IMR-90 (cell line): ENCODE measurements at regions not wholly inside any gene's neighbourhood (a gene's known extent, or its start where the extent isn't known, plus 50 kb on each side); places are given as distances from the start of the nearest gene placed in this dataset.

ENCODE experiments used
- ATAC-seq: fragments of 200-7000 bp; cut with Tn5 transposase; 2 replicates; pipeline ENCODE4 v1.9.1; 2020; ENCODE audit warnings: low read depth, mild to moderate bottlenecking, moderate library complexity
- BruUV-seq: library from RNA; stranded (reverse); fragments of 400-500 nt; replicated peaks from 2 replicates; lab custom pipeline; 2021; lab: Mats Ljungman, UMichigan
- CTCF ChIA-PET: fragments of 300-600 bp; formaldehyde crosslinking; extraction: SDS; loops from one replicate; lab custom pipeline; 2021; ENCODE audit warnings: antibody characterized with exemption; lab: Yijun Ruan, JAX
- POLR2A ChIA-PET: fragments of 300-600 bp; sonication (Branson Sonifier 250); formaldehyde crosslinking; loops from one replicate; lab custom pipeline; 2022; ENCODE audit warnings: antibody characterized with exemption; ENCODE audit not compliant: unreplicated experiment; lab: Charles Lee
- DNase-seq: peaks from one replicate; pipeline ENCODE4 v3.0.0; 2013
- H2AFZ ChIP-seq: replicated peaks from 2 replicates; pipeline ENCODE3; 2013; ENCODE audit warnings: low read length, mild to moderate bottlenecking; ENCODE audit not compliant: poor library complexity
- H2AK5ac ChIP-seq: 2 replicates; pipeline ENCODE4 v1.6.1; 2013; ENCODE audit warnings: low read depth, low read length, inconsistent platforms
- H2AK9ac ChIP-seq: replicated peaks from 2 replicates; pipeline ENCODE3; 2013; ENCODE audit warnings: mild to moderate bottlenecking, low read depth, low read length, moderate library complexity; ENCODE audit not compliant: poor library complexity
- H2BK120ac ChIP-seq: 2 replicates; pipeline ENCODE4 v1.6.1; 2013; ENCODE audit warnings: low read depth, low read length, inconsistent platforms
- H2BK15ac ChIP-seq: 3 replicates; pipeline ENCODE4 v1.6.1; 2013; ENCODE audit warnings: low read depth, low read length, inconsistent platforms
- H2BK20ac ChIP-seq: 2 replicates; pipeline ENCODE4 v1.6.1; 2013; ENCODE audit warnings: low read depth, mild to moderate bottlenecking, inconsistent platforms, low read length, moderate library complexity
- H2BK5ac ChIP-seq: 2 replicates; pipeline ENCODE4 v1.6.1; 2013; ENCODE audit warnings: mild to moderate bottlenecking, low read depth, low read length, inconsistent platforms; ENCODE audit not compliant: poor library complexity, severe bottlenecking
- H3K14ac ChIP-seq: replicated peaks from 2 replicates; pipeline ENCODE4 v1.6.1; 2013; ENCODE audit warnings: low read depth, low read length, inconsistent platforms
- H3K18ac ChIP-seq: 2 replicates; pipeline ENCODE4 v1.6.1; 2013; ENCODE audit warnings: low read depth, low read length, control low read depth
- H3K23ac ChIP-seq: 2 replicates; pipeline ENCODE4 v1.6.1; 2013; ENCODE audit warnings: low read depth, low read length, inconsistent platforms
- H3K27ac ChIP-seq: 2 replicates; pipeline ENCODE4 v1.5.1; 2013; ENCODE audit warnings: mild to moderate bottlenecking, control low read depth, low read length; ENCODE audit not compliant: insufficient read depth
- H3K27me3 ChIP-seq: 2 replicates; pipeline ENCODE4 v1.6.1; 2013; ENCODE audit warnings: low read length; ENCODE audit not compliant: control insufficient read depth, insufficient read depth
- H3K36me3 ChIP-seq: 2 replicates; pipeline ENCODE4 v1.6.1; 2013; ENCODE audit warnings: low read length, mixed read lengths; ENCODE audit not compliant: control insufficient read depth, insufficient read depth
- H3K4ac ChIP-seq: 2 replicates; pipeline ENCODE4 v1.6.1; 2013; ENCODE audit warnings: low read depth, low read length, inconsistent platforms
- H3K4me1 ChIP-seq: 2 replicates; pipeline ENCODE4 v1.6.1; 2013; ENCODE audit warnings: low read length, mixed read lengths; ENCODE audit not compliant: control insufficient read depth, insufficient read depth
- H3K4me2 ChIP-seq: 2 replicates; pipeline ENCODE4 v1.6.1; 2013; ENCODE audit warnings: low read depth, mild to moderate bottlenecking, control low read depth, low read length, moderate library complexity
- H3K4me3 ChIP-seq: 2 replicates; pipeline ENCODE4 v1.5.1; 2013; ENCODE audit warnings: low read depth, mild to moderate bottlenecking, control low read depth, low read length, moderate library complexity; ENCODE audit not compliant: insufficient read depth
- H3K56ac ChIP-seq: 2 replicates; pipeline ENCODE4 v1.6.1; 2013; ENCODE audit warnings: low read length, inconsistent platforms; ENCODE audit not compliant: insufficient read depth; ENCODE audit errors: extremely low read depth
- H3K79me1 ChIP-seq, 2 experiments: 2 replicates each; pipeline ENCODE4 v1.6.1; 2013; ENCODE audit warnings: low read length in 2 of 2, inconsistent platforms in 1 of 2, low read depth in 1 of 2
- H3K9ac ChIP-seq: 2 replicates; pipeline ENCODE4 v1.6.1; 2013; ENCODE audit warnings: low read depth, low read length, control low read depth
- H3K9me1 ChIP-seq: 2 replicates; pipeline ENCODE4 v1.6.1; 2013; ENCODE audit warnings: low read length, inconsistent platforms; ENCODE audit not compliant: insufficient read depth
- H3K9me3 ChIP-seq: 2 replicates; pipeline ENCODE4 v1.6.1; 2013; ENCODE audit warnings: low read length; ENCODE audit not compliant: control insufficient read depth, insufficient read depth
- H4K20me1 ChIP-seq: 2 replicates; pipeline ENCODE4 v1.6.1; 2013; ENCODE audit warnings: low read length, inconsistent platforms; ENCODE audit not compliant: insufficient read depth
- H4K5ac ChIP-seq: 2 replicates; pipeline ENCODE4 v1.6.1; 2013; ENCODE audit warnings: mild to moderate bottlenecking, low read depth, low read length, control low read depth
- H4K8ac ChIP-seq, 2 experiments: 2 replicates each; pipeline ENCODE4 v1.6.1; 2013; ENCODE audit warnings: low read depth in 2 of 2, low read length in 2 of 2, control low read depth in 1 of 2, inconsistent platforms in 1 of 2
- H4K91ac ChIP-seq: 2 replicates; pipeline ENCODE4 v1.6.1; 2013; ENCODE audit warnings: low read depth, low read length, inconsistent platforms; ENCODE audit not compliant: insufficient read depth
- BHLHE40 ChIP-seq: fragments of 150-350 bp; IDR thresholded peaks from 2 replicates; pipeline ENCODE4 v1.6.1; 2016; ENCODE audit warnings: mild to moderate bottlenecking, low read depth, low read length
- CEBPB ChIP-seq: IDR thresholded peaks from 2 replicates; pipeline ENCODE4 v1.6.1; 2012; ENCODE audit warnings: low read depth, low read length, improper control_type of control experiment
- CTCF ChIP-seq: conservative IDR thresholded peaks from 2 replicates; pipeline ENCODE4 v1.5.1; 2012; ENCODE audit warnings: mild to moderate bottlenecking, low read depth, low read length, improper control_type of control experiment
- ELK1 ChIP-seq: fragments of 150-350 bp; IDR thresholded peaks from 2 replicates; pipeline ENCODE4 v1.6.1; 2016; ENCODE audit warnings: low read depth, mild to moderate bottlenecking, low read length, moderate library complexity, borderline replicate concordance
- MAFK ChIP-seq: IDR thresholded peaks from 2 replicates; pipeline ENCODE4 v1.6.1; 2012; ENCODE audit warnings: low read depth, low read length, improper control_type of control experiment
- MAZ ChIP-seq: IDR thresholded peaks from 2 replicates; pipeline ENCODE4 v1.6.1; 2012; ENCODE audit warnings: low read depth, mild to moderate bottlenecking, low read length, improper control_type of control experiment, moderate library complexity, borderline replicate concordance
- MXI1 ChIP-seq: IDR thresholded peaks from 2 replicates; pipeline ENCODE4 v1.6.1; 2012; ENCODE audit warnings: low read depth, mild to moderate bottlenecking, low read length, moderate library complexity, borderline replicate concordance
- POLR2A ChIP-seq: IDR thresholded peaks from 2 replicates; pipeline ENCODE4 v1.6.1; 2012; ENCODE audit warnings: mild to moderate bottlenecking, low read depth, low read length
- RAD21 ChIP-seq: IDR thresholded peaks from 2 replicates; pipeline ENCODE4 v1.6.1; 2012; ENCODE audit warnings: low read length, improper control_type of control experiment
- RCOR1 ChIP-seq: IDR thresholded peaks from 2 replicates; pipeline ENCODE4 v1.6.1; 2012; ENCODE audit warnings: mild to moderate bottlenecking, low read length, improper control_type of control experiment; ENCODE audit not compliant: insufficient replicate concordance
- RFX5 ChIP-seq: IDR thresholded peaks from 2 replicates; pipeline ENCODE4 v1.8.0; 2012; ENCODE audit warnings: low read depth, mild to moderate bottlenecking, low read length, moderate library complexity
- SMC3 ChIP-seq: fragments of 150-350 bp; IDR thresholded peaks from 2 replicates; pipeline ENCODE4 v1.6.1; 2016; ENCODE audit warnings: low read depth, mild to moderate bottlenecking, antibody characterized with exemption, low read length, moderate library complexity
- USF2 ChIP-seq: fragments of 150-350 bp; IDR thresholded peaks from 2 replicates; pipeline ENCODE4 v1.6.1; 2017; ENCODE audit warnings: mild to moderate bottlenecking, antibody characterized with exemption, low read length, low read depth
- WGBS, 2 experiments: methylation state at CpG; one replicate each; pipeline versions ENCODE4 v1.1.5 to v1.1.7; 2013; ENCODE audit warnings: missing lambda C conversion rate in 2 of 2; ENCODE audit not compliant: insufficient read length in 1 of 2; ENCODE audit errors: extremely low coverage in 2 of 2; 5-methylcytosine and 5-hydroxymethylcytosine counted together
- dilution Hi-C: fragments of 300-500 bp; cut with HindIII; formaldehyde crosslinking; loops from one replicate; pipeline ENCODE4 v1.14.3; 2018; ENCODE audit warnings: low sequenced_read_pairs; ENCODE audit not compliant: unreplicated experiment
- in situ Hi-C: fragments of 300-500 bp; cut with MboI; formaldehyde crosslinking; loops from 3 replicates; pipeline ENCODE4 v1.14.3; 2019; ENCODE audit warnings: low sequenced_read_pairs, inconsistent platforms, mixed read lengths
- intact Hi-C: fragments of 100-400 bp; cut with micrococcal nuclease; formaldehyde crosslinking; loops from 2 replicates; pipeline ENCODE4 v1.10.0; 2022

GRCh38 chr11:115625502-115625901, 121.3 kb upstream of the CADM1 start:
- Histone ChIP-seq H2AK5ac (no peak overlapping the region), H4K20me1 (peaks cover 3% of the 10 kb centered on the region; the same call in 1 of the 2 replicates), H3K4me3 (no peak overlapping the region), H3K4me1 (peaks cover 12% of the 10 kb centered on the region), H3K9ac (no peak overlapping the region), H2BK120ac (peak overlapping the region; percentile 26; the same call in 1 of the 2 replicates), H3K4me2 (no peak overlapping the region), H3K18ac (no peak overlapping the region), H2AFZ (no peak overlapping the region), H3K56ac (no peak overlapping the region), H2BK15ac (no peak overlapping the region; the same call in 2 of the 3 replicates), H2BK20ac (no peak overlapping the region; the same call in 1 of the 2 replicates), H4K91ac (no peak overlapping the region), H3K27ac (no peak overlapping the region), H4K5ac (no peak overlapping the region), H3K36me3 (no peaks in the 10 kb centered on the region), H3K9me3 (no peaks in the 10 kb centered on the region), H3K27me3 (peaks cover 10% of the 10 kb centered on the region), H3K9me1 (peaks cover 11% of the 10 kb centered on the region), H4K8ac (no peak overlapping the region), H3K23ac (no peak overlapping the region), H3K79me1 (no peaks in the 10 kb centered on the region), H2BK5ac (no peak overlapping the region), H3K14ac (no peak overlapping the region), H3K4ac (0 out of 2 replicates have a peak overlapping the region, but pooled peaks have one; percentile 13), H2AK9ac (no peak overlapping the region)
- BruUV-seq: no TSS peak
- 100% methylated on average over 2 of the region's 5 CpGs; no CpG with 5 or more reads in 1 of the 2 experiments for WGBS, 2 experiments
- intact Hi-C loops: no loop called here
- no peak for ATAC-seq
- dilution Hi-C loops: no loop called here
- POLR2A ChIA-PET: no interaction called here
- CTCF ChIA-PET: interaction anchor here (0.6 kb wide), 1 partner anchor 105 kb away, joined by 3 read pairs; no protein-coding TSS in a partner anchor
- in situ Hi-C loops: no loop called here
- TF ChIP-seq POLR2A (no peak), MAZ (no peak), ELK1 (no peak), RFX5 (no peak), USF2 (no peak), CTCF (no peak), MXI1 (no peak), RAD21 (no peak), CEBPB (no peak), BHLHE40 (no peak), SMC3 (no peak), MAFK (no peak), RCOR1 (no peak)
- DNase-seq: no peak
